ENCODE measurements at regions not wholly inside any gene's neighbourhood (a gene's known extent, or its start where the extent isn't known, plus 50 kb on each side); places are given as distances from the start of the nearest gene placed in this dataset.

- TF ChIP-seq POLR2A (IDR thresholded peaks at IDR 0.05; ENCODE audit: low read length) (no peak), GATA1 (IDR thresholded peaks at IDR 0.05; ENCODE audit: low read depth, low read length) (no peak)
- DNase-seq = no peak
Measured at GRCh38 chr18:76102156-76102555, 392.9 kb downstream of the ZNF516 start.

- no peak for DNase-seq
- TF ChIP-seq POLR2A (IDR thresholded peaks at IDR 0.05; ENCODE audit: low read length) = no peak
- no peak for TF ChIP-seq GATA1 (IDR thresholded peaks at IDR 0.05; ENCODE audit: low read depth, low read length)
Measured at GRCh38 chr18:76099931-76100457, 395.0 kb downstream of the ZNF516 start.

- TF ChIP-seq GATA1 (IDR thresholded peaks at IDR 0.05; ENCODE audit: low read depth, low read length) (no peak), POLR2A (IDR thresholded peaks at IDR 0.05; ENCODE audit: low read length) (no peak)
- no peak for DNase-seq
Measured at GRCh38 chr18:76098674-76099411, 396.2 kb downstream of the ZNF516 start.

- TF ChIP-seq GATA1 (IDR thresholded peaks at IDR 0.05; ENCODE audit: low read depth, low read length) = no peak
- no peak for DNase-seq
Measured at GRCh38 chr18:76081536-76081935, 413.5 kb downstream of the ZNF516 start.

- no peak for TF ChIP-seq GATA1 (IDR thresholded peaks at IDR 0.05; ENCODE audit: low read depth, low read length)
- TF ChIP-seq POLR2A (IDR thresholded peaks at IDR 0.05; ENCODE audit: low read length) = no peak
- no peak for DNase-seq
Measured at GRCh38 chr18:76080430-76080829, 414.6 kb downstream of the ZNF516 start.

- TF ChIP-seq GATA1 (IDR thresholded peaks at IDR 0.05; ENCODE audit: low read depth, low read length) = no peak
- no peak for TF ChIP-seq POLR2A (IDR thresholded peaks at IDR 0.05; ENCODE audit: low read length)
- DNase-seq = no peak
Measured at GRCh38 chr18:76075777-76076176, 419.3 kb downstream of the ZNF516 start.

- TF ChIP-seq GATA1 (IDR thresholded peaks at IDR 0.05; ENCODE audit: low read depth, low read length) = no peak
- no peak for TF ChIP-seq POLR2A (IDR thresholded peaks at IDR 0.05; ENCODE audit: low read length)
- no peak for DNase-seq
Measured at GRCh38 chr18:76064998-76065397, 430.0 kb downstream of the ZNF516 start.

GRCh38 chr18:76058146-76058545 lies 436.9 kb downstream of the ZNF516 start:
- TF ChIP-seq GATA1 (IDR thresholded peaks at IDR 0.05; ENCODE audit: low read depth, low read length) = no peak
- no peak for TF ChIP-seq POLR2A (IDR thresholded peaks at IDR 0.05; ENCODE audit: low read length)
- no peak for DNase-seq

- TF ChIP-seq POLR2A (IDR thresholded peaks at IDR 0.05; ENCODE audit: low read length) = no peak
- TF ChIP-seq GATA1 (IDR thresholded peaks at IDR 0.05; ENCODE audit: low read depth, low read length) = no peak
- no peak for DNase-seq
Measured at GRCh38 chr18:76057386-76057785, 437.7 kb downstream of the ZNF516 start.

- TF ChIP-seq GATA1 (IDR thresholded peaks at IDR 0.05; ENCODE audit: low read depth, low read length) (no peak), POLR2A (IDR thresholded peaks at IDR 0.05; ENCODE audit: low read length) (no peak)
- DNase-seq = no peak
Measured at GRCh38 chr18:76056471-76057110, 438.5 kb downstream of the ZNF516 start.

GRCh38 chr18:76055578-76055977 lies 439.5 kb downstream of the ZNF516 start:
- no peak for DNase-seq
- TF ChIP-seq POLR2A (IDR thresholded peaks at IDR 0.05; ENCODE audit: low read length) (no peak), GATA1 (IDR thresholded peaks at IDR 0.05; ENCODE audit: low read depth, low read length) (no peak)

GRCh38 chr18:76055025-76055424 lies 440.0 kb downstream of the ZNF516 start:
- TF ChIP-seq GATA1 (IDR thresholded peaks at IDR 0.05; ENCODE audit: low read depth, low read length) = no peak
- DNase-seq = no peak

- no peak for DNase-seq
- TF ChIP-seq GATA1 (IDR thresholded peaks at IDR 0.05; ENCODE audit: low read depth, low read length) (no peak), POLR2A (IDR thresholded peaks at IDR 0.05; ENCODE audit: low read length) (no peak)
Measured at GRCh38 chr18:76054156-76054555, 440.9 kb downstream of the ZNF516 start.

GRCh38 chr18:76053551-76053950 lies 441.5 kb downstream of the ZNF516 start:
- no peak for DNase-seq
- TF ChIP-seq POLR2A (IDR thresholded peaks at IDR 0.05; ENCODE audit: low read length) (no peak), GATA1 (IDR thresholded peaks at IDR 0.05; ENCODE audit: low read depth, low read length) (no peak)

GRCh38 chr18:76052227-76052595 lies 442.8 kb downstream of the ZNF516 start:
- no peak for TF ChIP-seq GATA1 (IDR thresholded peaks at IDR 0.05; ENCODE audit: low read depth, low read length)
- no peak for TF ChIP-seq POLR2A (IDR thresholded peaks at IDR 0.05; ENCODE audit: low read length)

More at GRCh38 chr18:76052227-76052595, 442.8 kb downstream of the ZNF516 start:
- DNase-seq = no peak
